ENCODE measurements at regions not wholly inside any gene's neighbourhood (a gene's known extent, or its start where the extent isn't known, plus 50 kb on each side); places are given as distances from the start of the nearest gene placed in this dataset.

DNA sequence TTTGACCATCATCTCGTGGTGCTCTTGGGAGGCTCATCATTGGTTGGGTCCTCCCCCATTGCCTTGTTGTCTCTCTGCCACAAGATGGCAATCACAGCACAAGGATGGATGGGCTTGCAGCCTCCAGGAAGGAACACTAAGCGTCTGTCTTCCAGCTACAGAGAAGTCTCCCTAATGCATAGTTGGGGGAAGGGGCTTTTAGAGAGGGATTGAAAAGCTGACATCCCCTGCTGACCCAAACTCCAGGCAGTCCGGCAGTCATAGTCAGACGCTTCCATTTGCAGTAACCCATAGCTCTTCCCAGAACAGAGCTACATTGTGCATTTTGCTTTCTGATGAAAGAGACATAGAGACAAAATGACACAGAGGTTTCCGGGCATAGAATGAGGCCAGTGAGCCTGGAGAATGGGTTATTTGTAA, 111.4 kb downstream of the UTP18 start:
- TF ChIP-seq, protein P1, sequence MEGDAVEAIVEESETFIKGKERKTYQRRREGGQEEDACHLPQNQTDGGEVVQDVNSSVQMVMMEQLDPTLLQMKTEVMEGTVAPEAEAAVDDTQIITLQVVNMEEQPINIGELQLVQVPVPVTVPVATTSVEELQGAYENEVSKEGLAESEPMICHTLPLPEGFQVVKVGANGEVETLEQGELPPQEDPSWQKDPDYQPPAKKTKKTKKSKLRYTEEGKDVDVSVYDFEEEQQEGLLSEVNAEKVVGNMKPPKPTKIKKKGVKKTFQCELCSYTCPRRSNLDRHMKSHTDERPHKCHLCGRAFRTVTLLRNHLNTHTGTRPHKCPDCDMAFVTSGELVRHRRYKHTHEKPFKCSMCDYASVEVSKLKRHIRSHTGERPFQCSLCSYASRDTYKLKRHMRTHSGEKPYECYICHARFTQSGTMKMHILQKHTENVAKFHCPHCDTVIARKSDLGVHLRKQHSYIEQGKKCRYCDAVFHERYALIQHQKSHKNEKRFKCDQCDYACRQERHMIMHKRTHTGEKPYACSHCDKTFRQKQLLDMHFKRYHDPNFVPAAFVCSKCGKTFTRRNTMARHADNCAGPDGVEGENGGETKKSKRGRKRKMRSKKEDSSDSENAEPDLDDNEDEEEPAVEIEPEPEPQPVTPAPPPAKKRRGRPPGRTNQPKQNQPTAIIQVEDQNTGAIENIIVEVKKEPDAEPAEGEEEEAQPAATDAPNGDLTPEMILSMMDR (IDR thresholded peaks at IDR 0.05): peak in 1 of 3 experiments; percentile 8
- no peak for TF ChIP-seq POLR2AphosphoS5 (IDR thresholded peaks at IDR 0.05; ENCODE audit: insufficient read depth in 1 of 2, low read depth in 1 of 2)
- no peak for TF ChIP-seq POLR2A (IDR thresholded peaks at IDR 0.05)
